ENCODE measurements at regions not wholly inside any gene's neighbourhood (a gene's known extent, or its start where the extent isn't known, plus 50 kb on each side); places are given as distances from the start of the nearest gene placed in this dataset.
A peak's percentile ranks its signal among the peaks of the same experiment; 100 is the strongest.

DNA sequence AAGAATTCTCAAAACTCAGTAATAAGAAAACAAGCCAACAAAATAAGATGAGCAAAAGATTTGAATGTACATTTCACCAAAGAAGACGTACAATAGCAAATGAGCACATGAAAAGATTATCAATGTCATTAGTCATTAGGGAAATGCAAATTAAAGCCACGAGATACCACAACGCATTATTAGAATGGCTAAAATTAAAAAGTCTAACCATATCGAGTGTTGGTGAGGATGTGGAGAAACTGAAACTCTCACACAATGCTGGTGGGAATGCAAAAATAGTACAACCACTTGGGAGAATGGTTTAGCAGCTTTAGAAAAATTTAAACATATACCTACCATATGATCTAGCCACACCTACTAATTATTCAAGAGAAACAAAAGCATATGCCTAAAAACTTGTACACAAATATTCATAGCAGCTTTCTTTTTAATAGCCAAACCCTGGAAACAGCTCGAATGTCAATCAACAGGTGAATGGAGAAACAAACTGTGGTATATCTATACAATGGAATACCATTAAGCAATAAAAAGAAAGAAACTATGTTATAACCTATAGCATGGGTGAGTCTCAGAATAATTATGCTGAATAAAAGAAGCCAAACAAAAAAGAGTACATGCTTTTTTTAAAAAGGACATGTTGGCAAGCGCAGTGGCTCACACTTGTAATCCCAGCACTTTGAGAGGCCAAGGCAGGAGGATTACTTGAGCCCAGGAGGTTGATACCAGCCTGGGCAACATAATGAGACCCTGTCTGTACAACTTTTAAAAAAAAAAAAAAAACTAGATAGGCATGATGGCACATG lies 103.6 kb downstream of the LITAF start:
- Mint-ChIP-seq H3K4me3 (no peak overlapping the region), H3K9me3 (peaks cover 41% of the 10 kb centered on the region), H3K27me3 (no peaks in the 10 kb centered on the region), H3K27ac (no peak overlapping the region), H3K4me1 (no peaks in the 10 kb centered on the region), H3K36me3 (no peaks in the 10 kb centered on the region)
- CTCF ChIA-PET = no interaction called here
- DNase-seq = no peak

DNA sequence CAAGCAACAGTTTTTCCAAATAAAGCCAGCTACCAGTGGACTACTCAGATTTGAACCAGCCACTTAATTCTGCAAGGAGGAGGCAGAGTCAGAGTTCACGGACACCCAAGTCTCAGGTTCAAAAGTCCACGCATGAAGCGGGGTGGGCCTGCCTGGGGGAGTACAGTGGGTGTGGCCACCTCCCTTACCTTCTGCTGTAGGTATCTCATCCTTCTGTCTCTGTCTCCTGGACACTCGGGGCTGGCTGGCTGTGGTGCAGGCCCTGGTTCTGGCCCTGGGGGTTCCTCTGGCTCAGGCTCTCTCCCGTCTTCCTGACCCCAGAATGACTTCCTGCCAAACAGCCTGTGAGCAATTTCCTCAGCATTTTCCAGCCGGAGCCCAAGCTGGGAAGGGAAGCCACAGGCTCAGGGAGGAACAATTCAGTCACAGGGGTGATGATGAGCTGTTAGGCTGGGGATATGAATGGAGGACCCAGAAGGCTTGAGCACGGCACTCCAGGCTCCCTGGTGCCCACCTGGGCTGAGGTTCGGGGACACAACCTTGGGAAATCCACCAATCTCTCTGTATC lies 101.9 kb downstream of the LITAF start:
- no peak overlapping the region for H3K4me3 Mint-ChIP-seq
- CTCF ChIA-PET = no interaction called here
- H3K27me3 Mint-ChIP-seq = no peaks in the 10 kb centered on the region
- peaks cover 41% of the 10 kb centered on the region for H3K9me3 Mint-ChIP-seq
- no peaks in the 10 kb centered on the region for H3K4me1 Mint-ChIP-seq
- no peak for DNase-seq
- no peaks in the 10 kb centered on the region for H3K36me3 Mint-ChIP-seq
- H3K27ac Mint-ChIP-seq = no peak overlapping the region

DNA sequence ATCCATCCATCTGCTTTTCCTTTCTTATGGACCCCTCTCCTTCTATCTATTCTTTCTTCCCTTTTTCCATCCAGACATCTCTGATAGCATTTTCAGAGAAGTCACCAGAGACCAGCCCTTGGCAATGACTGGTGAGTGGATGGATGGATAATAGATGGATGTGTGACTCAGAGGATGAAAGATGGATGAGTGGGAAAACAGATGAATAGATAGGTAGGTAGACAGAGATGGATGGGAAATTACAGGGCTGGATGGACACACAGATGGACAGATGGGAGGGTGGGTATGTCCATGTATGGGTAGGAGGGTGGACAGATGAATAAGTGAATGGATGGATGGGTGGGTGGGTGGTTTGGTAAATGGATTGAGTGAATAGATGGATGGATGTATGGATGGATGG lies 101.0 kb downstream of the LITAF start:
- no peak overlapping the region for H3K4me3 Mint-ChIP-seq
- no peak overlapping the region for H3K27ac Mint-ChIP-seq
- H3K4me1 Mint-ChIP-seq = no peaks in the 10 kb centered on the region
- no peaks in the 10 kb centered on the region for H3K36me3 Mint-ChIP-seq
- CTCF ChIA-PET = no interaction called here
- no peak for DNase-seq
- no peaks in the 10 kb centered on the region for H3K27me3 Mint-ChIP-seq
- H3K9me3 Mint-ChIP-seq = peaks cover 39% of the 10 kb centered on the region

DNA sequence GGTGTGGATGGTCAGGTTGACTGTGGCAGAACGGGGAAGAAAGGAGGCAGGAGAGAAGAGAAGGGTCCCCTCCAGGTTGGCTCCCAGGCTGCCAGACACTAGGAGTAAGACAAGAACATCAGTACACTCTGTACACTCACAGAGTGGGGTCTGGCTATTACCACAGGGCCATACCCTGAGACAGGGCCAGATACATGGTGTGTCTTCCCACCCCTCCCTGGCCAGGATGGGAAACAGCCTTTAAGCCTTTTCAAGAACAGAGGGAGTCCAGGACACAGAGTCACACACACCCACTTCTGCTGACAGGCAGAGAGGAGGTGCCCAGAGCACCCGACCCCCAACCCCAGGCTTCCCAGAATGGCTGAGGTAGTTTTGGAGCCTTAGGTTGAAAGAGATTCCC lies 99.4 kb downstream of the LITAF start:
- CTCF ChIA-PET = no interaction called here

DNA sequence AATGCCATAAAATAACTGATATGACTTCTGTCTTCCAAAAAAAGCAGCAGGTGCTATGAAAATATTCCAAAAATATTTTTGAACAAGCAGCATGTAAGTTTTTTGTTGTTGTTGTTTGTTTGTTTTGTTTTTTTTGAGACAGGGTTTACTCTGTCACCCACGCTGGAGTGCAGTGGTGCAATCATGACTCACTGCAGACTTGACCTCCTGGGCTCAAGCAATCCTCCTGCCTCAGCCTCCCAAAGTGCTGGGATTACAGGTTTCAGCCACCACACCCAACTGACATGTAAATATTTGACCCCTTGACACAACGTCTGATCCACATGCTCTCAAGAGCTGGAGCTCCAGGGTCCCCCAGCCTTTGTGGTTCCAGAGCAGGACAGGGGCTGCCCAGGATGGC lies 98.4 kb downstream of the LITAF start:
- H3K27ac Mint-ChIP-seq = no peak overlapping the region
- H3K36me3 Mint-ChIP-seq = no peaks in the 10 kb centered on the region
- CTCF ChIA-PET = no interaction called here
- H3K4me1 Mint-ChIP-seq = peaks cover 4% of the 10 kb centered on the region
- no peak overlapping the region for H3K4me3 Mint-ChIP-seq
- no peak for DNase-seq
- no peaks in the 10 kb centered on the region for H3K27me3 Mint-ChIP-seq
- peaks cover 29% of the 10 kb centered on the region for H3K9me3 Mint-ChIP-seq

More for the DNA sequence above, 99.4 kb downstream of the LITAF start:
- Mint-ChIP-seq H3K27ac (no peak overlapping the region), H3K36me3 (no peaks in the 10 kb centered on the region), H3K9me3 (peaks cover 34% of the 10 kb centered on the region), H3K4me3 (no peak overlapping the region), H3K4me1 (no peaks in the 10 kb centered on the region), H3K27me3 (no peaks in the 10 kb centered on the region)
- no peak for DNase-seq

GRCh38 chr16:11491524-11491923 lies 95.2 kb downstream of the LITAF start:
- CTCF ChIA-PET = no interaction called here
- DNase-seq = no peak

DNA sequence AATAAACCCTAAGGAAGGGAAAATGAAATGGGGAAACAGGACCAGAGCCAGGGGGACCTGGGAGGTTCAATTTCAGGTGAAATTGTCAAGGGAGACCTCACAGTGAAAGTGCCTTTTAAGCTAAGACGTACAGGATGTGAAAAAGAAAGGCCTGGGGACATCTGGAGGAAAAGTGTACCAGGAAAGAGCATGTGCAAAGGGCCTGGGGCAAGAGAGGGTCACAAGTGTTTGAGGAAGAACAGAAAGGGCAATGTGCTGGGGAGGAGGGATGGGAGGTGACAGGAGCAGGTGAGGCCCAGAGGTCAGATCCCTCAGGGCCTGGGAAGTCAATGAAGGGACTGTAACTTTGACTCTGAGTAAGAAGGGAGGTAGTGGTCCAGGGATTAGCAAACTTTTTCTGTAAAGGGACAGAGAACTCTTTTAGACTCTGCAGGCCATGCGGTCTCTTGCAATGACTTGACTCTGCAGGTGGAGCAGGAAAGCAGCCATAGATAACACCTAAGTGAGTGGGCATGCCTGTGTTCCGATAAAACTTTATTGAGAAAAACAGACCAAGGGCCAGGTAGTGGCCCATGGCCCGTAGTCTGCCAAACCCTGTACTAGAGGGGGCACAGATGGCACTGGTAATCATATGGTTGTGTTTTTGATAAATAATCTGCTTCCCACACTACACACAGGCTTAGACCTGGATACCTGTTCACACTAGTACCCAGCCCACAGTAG lies 93.8 kb downstream of the LITAF start:
- Mint-ChIP-seq H3K27ac (no peak overlapping the region), H3K4me3 (no peak overlapping the region), H3K9me3 (peaks cover 8% of the 10 kb centered on the region), H3K4me1 (peaks cover 40% of the 10 kb centered on the region), H3K36me3 (no peaks in the 10 kb centered on the region), H3K27me3 (no peaks in the 10 kb centered on the region)
- CTCF ChIA-PET = no interaction called here
- DNase-seq = no peak

More at GRCh38 chr16:11491524-11491923, 95.2 kb downstream of the LITAF start:
- H3K27ac Mint-ChIP-seq = no peak overlapping the region
- no peaks in the 10 kb centered on the region for H3K27me3 Mint-ChIP-seq
- no peak overlapping the region for H3K4me3 Mint-ChIP-seq
- H3K9me3 Mint-ChIP-seq = peaks cover 8% of the 10 kb centered on the region
- peaks cover 25% of the 10 kb centered on the region for H3K4me1 Mint-ChIP-seq
- H3K36me3 Mint-ChIP-seq = no peaks in the 10 kb centered on the region

DNA sequence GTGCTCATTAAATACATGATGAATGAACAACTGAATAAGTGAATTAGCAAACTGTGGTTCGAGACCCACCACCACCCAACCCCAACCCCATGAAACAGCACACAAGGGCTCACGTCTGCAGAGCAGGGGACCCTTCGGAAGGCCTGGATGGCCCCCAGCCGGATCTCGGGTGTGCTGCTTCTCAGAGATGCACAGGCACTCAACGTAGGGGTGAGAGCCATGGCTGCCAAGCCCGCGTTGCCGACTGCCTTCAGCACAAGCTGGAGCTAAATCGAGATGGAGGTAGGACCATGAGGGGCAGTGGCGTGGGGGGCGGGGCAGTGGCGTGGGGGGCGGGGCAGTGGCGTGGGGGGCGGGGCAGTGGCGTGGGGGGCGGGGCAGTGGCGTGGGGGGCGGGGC lies 93.2 kb downstream of the LITAF start:
- peaks cover 41% of the 10 kb centered on the region for H3K4me1 Mint-ChIP-seq
- DNase-seq = no peak
- no peak overlapping the region for H3K27ac Mint-ChIP-seq
- H3K4me3 Mint-ChIP-seq = no peak overlapping the region
- peaks cover 8% of the 10 kb centered on the region for H3K9me3 Mint-ChIP-seq
- no peaks in the 10 kb centered on the region for H3K36me3 Mint-ChIP-seq
- CTCF ChIA-PET = no interaction called here
- no peaks in the 10 kb centered on the region for H3K27me3 Mint-ChIP-seq

- Mint-ChIP-seq H3K27ac (no peak overlapping the region), H3K36me3 (no peaks in the 10 kb centered on the region), H3K9me3 (peaks cover 8% of the 10 kb centered on the region), H3K27me3 (no peaks in the 10 kb centered on the region), H3K4me3 (no peak overlapping the region), H3K4me1 (peaks cover 45% of the 10 kb centered on the region)
- no peak for DNase-seq
- CTCF ChIA-PET = no interaction called here
Observed at GRCh38 chr16:11494029-11494428, 92.7 kb downstream of the LITAF start.

GRCh38 chr16:11494433-11494832 lies 92.3 kb downstream of the LITAF start:
- H3K4me3 Mint-ChIP-seq = no peak overlapping the region
- CTCF ChIA-PET = no interaction called here
- no peaks in the 10 kb centered on the region for H3K27me3 Mint-ChIP-seq
- H3K4me1 Mint-ChIP-seq = peaks cover 45% of the 10 kb centered on the region
- H3K36me3 Mint-ChIP-seq = no peaks in the 10 kb centered on the region
- DNase-seq = no peak
- no peak overlapping the region for H3K27ac Mint-ChIP-seq
- peaks cover 8% of the 10 kb centered on the region for H3K9me3 Mint-ChIP-seq

DNA sequence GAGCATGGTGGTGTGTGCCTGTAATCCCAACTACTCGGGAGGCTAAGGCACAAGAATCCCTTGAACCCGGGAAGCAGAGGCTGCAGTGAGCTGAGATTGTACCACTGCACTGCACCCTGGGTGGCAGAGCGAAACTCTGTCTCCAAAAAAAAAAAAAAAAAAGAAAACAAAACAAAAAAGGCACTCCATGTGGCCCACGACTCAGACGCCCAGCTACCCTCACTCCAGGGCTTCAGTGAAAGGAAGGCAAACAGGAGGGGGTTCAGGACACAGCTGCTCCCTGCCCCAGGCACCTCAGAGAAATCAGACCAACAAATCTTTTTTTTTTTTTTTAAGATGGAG lies 91.7 kb downstream of the LITAF start:
- Mint-ChIP-seq H3K4me3 (no peak overlapping the region), H3K9me3 (peaks cover 8% of the 10 kb centered on the region), H3K27ac (peak overlapping the region; percentile 77), H3K36me3 (no peaks in the 10 kb centered on the region), H3K27me3 (no peaks in the 10 kb centered on the region), H3K4me1 (peaks cover 45% of the 10 kb centered on the region)
- no peak for DNase-seq
- CTCF ChIA-PET = no interaction called here

Data from activated naive CD4-positive, alpha-beta T cell treated with anti-CD3 and anti-CD28 coated beads, Interleukin-2, amount 10 ng/mL, durations not matched to agents 7 days and 5 days (primary cell).